ENCODE measurements at regions not wholly inside any gene's neighbourhood (a gene's known extent, or its start where the extent isn't known, plus 50 kb on each side); places are given as distances from the start of the nearest gene placed in this dataset.
"Not testable (repeated sequence)": the region's sequence is repeated elsewhere in the genome, so short reads cannot be mapped to it uniquely, and the experiment has no call there.

DNA sequence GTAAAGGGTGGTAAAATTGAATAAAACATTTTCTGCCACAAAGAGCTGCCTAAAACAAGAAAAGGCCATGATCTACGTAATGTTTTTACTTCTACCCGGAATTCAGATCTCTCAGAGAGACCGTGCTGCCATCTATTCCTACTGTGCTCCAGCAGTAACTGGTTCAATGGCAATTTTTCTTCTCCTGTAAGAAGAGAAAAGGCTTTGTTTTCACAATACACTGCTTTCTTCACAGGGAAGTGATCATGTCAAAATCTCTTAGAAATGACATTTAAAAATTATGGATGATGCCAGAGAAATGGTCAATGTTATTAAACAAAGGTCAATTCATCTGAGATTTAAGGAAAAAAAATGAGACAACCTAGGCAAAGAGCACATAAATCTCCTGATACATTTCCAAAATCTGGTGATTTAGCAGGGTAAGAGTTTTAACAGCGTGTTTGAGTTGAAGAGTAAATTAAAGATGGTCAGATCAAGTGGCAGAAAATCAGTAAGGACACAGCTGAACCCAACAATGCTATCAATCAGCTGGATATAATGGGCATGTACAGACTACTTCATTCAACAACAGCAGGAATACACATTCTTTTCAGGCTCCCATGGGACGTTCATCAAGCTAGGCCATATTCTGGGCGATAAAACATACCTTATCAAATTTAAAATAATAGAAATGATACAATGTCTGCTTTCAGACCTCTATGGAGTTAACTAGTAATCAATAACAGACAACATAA lies 523.1 kb downstream of the CHSY3 start:
- TF ChIP-seq, protein P1, sequence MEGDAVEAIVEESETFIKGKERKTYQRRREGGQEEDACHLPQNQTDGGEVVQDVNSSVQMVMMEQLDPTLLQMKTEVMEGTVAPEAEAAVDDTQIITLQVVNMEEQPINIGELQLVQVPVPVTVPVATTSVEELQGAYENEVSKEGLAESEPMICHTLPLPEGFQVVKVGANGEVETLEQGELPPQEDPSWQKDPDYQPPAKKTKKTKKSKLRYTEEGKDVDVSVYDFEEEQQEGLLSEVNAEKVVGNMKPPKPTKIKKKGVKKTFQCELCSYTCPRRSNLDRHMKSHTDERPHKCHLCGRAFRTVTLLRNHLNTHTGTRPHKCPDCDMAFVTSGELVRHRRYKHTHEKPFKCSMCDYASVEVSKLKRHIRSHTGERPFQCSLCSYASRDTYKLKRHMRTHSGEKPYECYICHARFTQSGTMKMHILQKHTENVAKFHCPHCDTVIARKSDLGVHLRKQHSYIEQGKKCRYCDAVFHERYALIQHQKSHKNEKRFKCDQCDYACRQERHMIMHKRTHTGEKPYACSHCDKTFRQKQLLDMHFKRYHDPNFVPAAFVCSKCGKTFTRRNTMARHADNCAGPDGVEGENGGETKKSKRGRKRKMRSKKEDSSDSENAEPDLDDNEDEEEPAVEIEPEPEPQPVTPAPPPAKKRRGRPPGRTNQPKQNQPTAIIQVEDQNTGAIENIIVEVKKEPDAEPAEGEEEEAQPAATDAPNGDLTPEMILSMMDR (conservative IDR thresholded peaks at IDR 0.05), result no peak
- H3K27ac ChIP-seq, result no peak overlapping the region

DNA sequence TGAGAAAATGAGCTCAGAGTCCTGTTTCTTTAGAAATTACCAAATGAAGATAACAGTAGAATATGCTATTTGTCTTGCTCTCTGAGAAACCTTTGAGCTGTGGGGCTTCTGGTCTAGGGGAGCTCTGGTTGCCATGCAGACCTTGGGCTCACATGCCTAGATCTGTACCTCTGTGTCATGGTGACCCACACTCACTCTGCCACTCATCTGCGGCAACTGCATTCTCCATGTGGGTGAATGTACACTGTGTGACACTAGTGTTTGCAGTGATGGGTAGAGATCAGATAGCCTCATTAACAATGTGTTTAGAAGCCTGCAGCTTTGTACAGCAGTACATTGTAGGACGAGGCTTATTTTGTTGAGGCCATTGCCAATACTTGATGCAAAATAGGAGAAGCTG lies 521.2 kb downstream of the CHSY3 start:
- H3K27ac ChIP-seq, result no peak overlapping the region
- TF ChIP-seq, protein P1 (conservative IDR thresholded peaks at IDR 0.05), result no peak

DNA sequence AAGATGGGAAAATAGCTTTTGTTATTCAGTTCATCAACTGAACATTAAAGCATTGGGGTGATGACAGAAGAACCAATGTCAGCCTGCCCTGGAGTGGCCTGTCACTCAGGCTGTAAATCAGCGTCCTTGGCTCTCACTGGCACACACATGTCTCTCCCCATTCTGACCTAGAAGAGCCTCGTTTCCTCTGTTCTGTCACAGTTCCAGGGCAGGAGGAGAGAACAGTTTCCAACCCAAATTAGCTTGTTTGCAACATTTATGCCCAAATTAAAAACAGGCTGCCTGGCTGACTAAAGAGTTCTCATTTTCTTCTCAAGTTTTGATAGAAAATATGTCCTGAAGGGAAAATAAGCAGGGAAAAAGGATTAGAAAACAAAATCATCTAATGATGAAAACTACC lies 520.1 kb downstream of the CHSY3 start:
- TF ChIP-seq, protein P1 (conservative IDR thresholded peaks at IDR 0.05), result no peak
- H3K27ac ChIP-seq, result no peak overlapping the region

DNA sequence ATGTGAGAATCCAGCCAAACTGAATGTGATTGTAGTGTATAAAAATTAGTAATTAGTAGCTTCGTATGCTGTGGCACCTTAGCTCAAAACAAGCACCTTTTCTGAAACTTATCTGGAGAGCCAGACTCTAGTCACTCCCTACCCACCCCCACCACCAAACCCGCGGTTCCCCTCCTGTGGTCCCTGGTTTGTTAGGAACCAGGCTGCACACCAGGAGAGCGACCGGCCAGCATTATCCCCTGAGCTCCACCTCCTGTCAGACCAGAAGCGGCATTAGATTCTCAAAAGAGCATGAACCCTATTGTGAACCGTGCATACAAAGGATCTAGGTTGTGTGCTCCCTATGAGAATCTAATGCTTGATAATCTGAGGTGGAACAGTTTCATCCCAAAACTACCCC lies 498.6 kb downstream of the CHSY3 start:
- TF ChIP-seq, protein P1 (conservative IDR thresholded peaks at IDR 0.05), result no peak

DNA sequence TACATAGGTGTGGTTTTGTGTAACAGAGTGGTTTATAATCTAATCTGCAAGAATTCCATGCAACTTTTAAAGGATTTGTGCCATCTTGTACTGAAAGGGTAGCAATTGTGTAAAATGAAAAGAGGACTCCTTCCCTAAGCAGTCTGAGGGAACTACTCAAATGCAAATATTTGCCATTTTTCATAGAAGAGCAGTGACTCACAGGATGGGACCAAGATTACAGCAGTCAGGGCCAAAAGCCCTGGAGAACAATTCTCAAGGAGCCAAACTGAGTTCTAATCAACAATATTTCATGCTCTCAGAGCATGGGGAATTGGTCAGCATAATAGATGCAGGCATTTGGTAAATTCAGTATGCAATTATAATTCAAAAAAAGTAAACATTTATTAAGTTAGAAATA lies 495.8 kb downstream of the CHSY3 start:
- TF ChIP-seq, protein P1 (conservative IDR thresholded peaks at IDR 0.05), result no peak
- H3K27ac ChIP-seq, result no peak overlapping the region

More for the DNA sequence above, 498.6 kb downstream of the CHSY3 start:
- H3K27ac ChIP-seq, result no peak overlapping the region

DNA sequence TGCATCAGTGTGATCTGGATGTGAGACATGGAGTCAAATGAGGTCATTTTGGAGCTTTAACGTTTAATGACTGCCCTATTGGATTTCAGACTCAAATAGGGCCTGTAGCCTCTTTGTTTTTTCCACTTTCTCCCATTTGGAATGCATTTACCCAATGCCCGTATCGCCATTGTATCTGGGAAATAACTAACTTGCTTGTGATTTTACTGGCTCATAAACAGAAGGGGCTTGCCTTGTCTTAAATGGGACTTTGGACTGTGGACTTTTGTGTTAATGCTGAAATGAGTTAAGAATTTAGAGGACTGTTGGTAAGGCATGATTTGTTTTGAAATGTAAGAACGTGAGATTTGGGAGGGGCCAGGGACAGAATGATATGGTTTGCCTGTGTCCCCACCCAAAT lies 494.6 kb downstream of the CHSY3 start:
- no peak overlapping the region for H3K27ac ChIP-seq
- TF ChIP-seq, protein P1 (conservative IDR thresholded peaks at IDR 0.05), result no peak

DNA sequence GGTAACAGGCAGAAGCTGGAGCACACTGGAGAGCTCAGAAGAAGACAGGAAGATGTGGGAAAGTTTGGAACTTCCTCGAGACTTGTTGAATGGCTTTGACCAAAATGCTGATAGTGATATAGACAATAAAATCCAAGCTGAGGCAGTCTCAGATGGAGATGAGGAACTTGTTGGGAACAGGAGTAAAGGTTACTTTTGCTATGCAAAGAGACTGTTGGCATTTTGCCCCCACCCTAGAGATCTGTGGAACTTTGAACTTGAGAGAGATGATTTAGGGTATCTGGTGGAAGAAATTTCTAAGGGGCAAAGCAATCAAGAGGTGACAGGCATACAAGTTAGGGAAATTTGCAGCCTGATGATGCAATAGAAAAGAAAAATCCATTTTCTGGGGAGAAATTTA lies 493.5 kb downstream of the CHSY3 start:
- not testable (repeated sequence) for H3K27ac ChIP-seq

DNA sequence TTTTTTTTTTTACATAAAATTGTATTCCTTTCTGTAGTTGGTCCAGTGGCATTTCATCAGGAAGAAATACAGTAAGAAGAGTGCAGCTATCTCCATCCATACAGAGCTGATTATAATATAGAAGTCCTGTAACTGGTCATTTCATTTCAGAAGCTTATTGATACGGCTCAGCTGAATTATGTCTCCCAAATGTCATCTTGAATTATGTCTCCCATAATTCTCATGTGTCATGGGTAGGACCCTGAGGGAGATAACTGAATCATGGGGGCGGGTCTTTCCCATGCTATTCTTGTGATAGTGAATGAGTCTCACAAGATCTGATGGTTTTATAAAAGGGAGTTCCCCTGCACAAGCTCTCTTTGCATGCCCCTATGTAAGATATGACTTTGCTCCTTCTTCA lies 492.9 kb downstream of the CHSY3 start:
- no peak overlapping the region for H3K27ac ChIP-seq
- TF ChIP-seq, protein P1 (conservative IDR thresholded peaks at IDR 0.05), result no peak

DNA sequence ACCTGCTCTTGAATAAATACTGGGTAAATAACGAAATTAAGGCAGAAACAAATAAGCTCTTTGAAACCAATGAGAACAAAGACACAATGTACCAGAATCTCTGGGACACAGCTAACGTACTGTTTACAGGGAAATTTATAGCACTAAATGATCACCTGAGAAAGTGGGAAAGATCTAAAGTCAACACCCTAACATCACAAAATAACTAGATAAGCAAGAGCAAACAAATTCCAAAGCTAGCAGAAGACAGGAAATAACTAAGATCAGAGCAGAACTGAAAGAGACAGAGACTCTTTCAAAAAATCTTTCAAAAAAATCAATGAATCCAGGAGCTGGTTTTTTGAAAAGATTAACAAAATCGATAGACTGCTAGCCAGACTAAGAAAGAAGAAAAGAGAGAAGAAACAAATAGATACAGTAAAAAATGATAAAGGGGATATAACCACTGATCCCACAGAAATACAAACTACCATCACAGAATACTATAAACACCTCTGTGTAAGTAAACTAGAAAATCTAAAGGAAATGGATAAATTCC lies 487.5 kb downstream of the CHSY3 start:
- peak overlapping the region; percentile 65 for H3K27ac ChIP-seq

Measured in VCaP (cell line).